Hepatocyte (in vitro differentiated cells): ENCODE measurements at regions not wholly inside any gene's neighbourhood (a gene's known extent, or its start where the extent isn't known, plus 50 kb on each side); places are given as distances from the start of the nearest gene placed in this dataset.
A peak's percentile ranks its signal among the peaks of the same experiment; 100 is the strongest.
"Not testable (repeated sequence)": the region's sequence is repeated elsewhere in the genome, so short reads cannot be mapped to it uniquely, and the experiment has no call there.

Source experiments
- DNase-seq: peaks from one replicate; pipeline ENCODE4 v3.0.0-alpha.2; 2016; ENCODE audit warnings: low spot score
- H2AFZ ChIP-seq: fragments of 200-600 bp; sonication (generic); 2 replicates; pipeline ENCODE4 v1.6.0; 2016; ENCODE audit warnings: antibody characterized with exemption, mild to moderate bottlenecking
- H3K27ac ChIP-seq: fragments of 200-600 bp; sonication (generic); 2 replicates; pipeline ENCODE4 v1.5.1; 2016; ENCODE audit warnings: mild to moderate bottlenecking
- H3K27me3 ChIP-seq: fragments of 200-600 bp; sonication (generic); 2 replicates; pipeline ENCODE4 v1.6.1; 2016
- H3K36me3 ChIP-seq: fragments of 200-600 bp; sonication (generic); replicated peaks from 2 replicates; pipeline ENCODE4 v1.5.1; 2016; ENCODE audit warnings: low read depth; ENCODE audit not compliant: insufficient read depth
- H3K4me1 ChIP-seq: fragments of 200-600 bp; sonication (generic); 2 replicates; pipeline ENCODE4 v1.5.1; 2016; ENCODE audit warnings: mild to moderate bottlenecking, moderate library complexity; ENCODE audit not compliant: insufficient read depth
- H3K4me2 ChIP-seq: fragments of 200-600 bp; sonication (generic); 2 replicates; pipeline ENCODE4 v1.6.0; 2016
- H3K4me3 ChIP-seq: fragments of 200-600 bp; sonication (generic); 2 replicates; pipeline ENCODE4 v1.5.1; 2016; ENCODE audit warnings: mild to moderate bottlenecking
- H3K79me2 ChIP-seq: fragments of 200-600 bp; sonication (generic); 2 replicates; pipeline ENCODE4 v1.6.0; 2017; ENCODE audit warnings: mild to moderate bottlenecking
- H3K9me2 ChIP-seq: fragments of 200-600 bp; sonication (generic); replicated peaks from 2 replicates; pipeline ENCODE4 v1.6.0; 2017; ENCODE audit warnings: mild to moderate bottlenecking; ENCODE audit not compliant: insufficient read depth
- H3K9me3 ChIP-seq: fragments of 200-600 bp; sonication (generic); 2 replicates; pipeline ENCODE4 v1.5.1; 2016; ENCODE audit warnings: low read depth, mild to moderate bottlenecking
- H4K20me1 ChIP-seq: fragments of 200-600 bp; sonication (generic); 2 replicates; pipeline ENCODE4 v1.6.0; 2016; ENCODE audit warnings: mild to moderate bottlenecking; ENCODE audit not compliant: insufficient read depth, poor library complexity, severe bottlenecking
- EZH2 ChIP-seq: fragments of 200-600 bp; sonication (generic); IDR thresholded peaks from 2 replicates; pipeline ENCODE4 v1.6.1; 2016; ENCODE audit warnings: antibody characterized with exemption, mild to moderate bottlenecking, borderline replicate concordance
- EZH2phosphoT487 ChIP-seq: fragments of 200-600 bp; sonication (generic); IDR thresholded peaks from one replicate; pipeline ENCODE4 v1.6.1; 2018; ENCODE audit warnings: antibody characterized with exemption, mild to moderate bottlenecking, low read depth, moderate library complexity; ENCODE audit not compliant: unreplicated experiment, severe bottlenecking
- WGBS: methylation state at CpG from one replicate; pipeline ENCODE4 v1.1.6; 2016; ENCODE audit warnings: low lambda C conversion rate; ENCODE audit errors: missing lambda C conversion rate; 5-methylcytosine and 5-hydroxymethylcytosine counted together
- TF ChIP-seq, protein P1 (sequence below): fragments of 200-600 bp; sonication (generic); IDR thresholded peaks from 2 replicates; pipeline ENCODE4 v1.5.1; 2016; ENCODE audit warnings: antibody characterized with exemption, mild to moderate bottlenecking; ENCODE audit not compliant: poor library complexity

DNA sequence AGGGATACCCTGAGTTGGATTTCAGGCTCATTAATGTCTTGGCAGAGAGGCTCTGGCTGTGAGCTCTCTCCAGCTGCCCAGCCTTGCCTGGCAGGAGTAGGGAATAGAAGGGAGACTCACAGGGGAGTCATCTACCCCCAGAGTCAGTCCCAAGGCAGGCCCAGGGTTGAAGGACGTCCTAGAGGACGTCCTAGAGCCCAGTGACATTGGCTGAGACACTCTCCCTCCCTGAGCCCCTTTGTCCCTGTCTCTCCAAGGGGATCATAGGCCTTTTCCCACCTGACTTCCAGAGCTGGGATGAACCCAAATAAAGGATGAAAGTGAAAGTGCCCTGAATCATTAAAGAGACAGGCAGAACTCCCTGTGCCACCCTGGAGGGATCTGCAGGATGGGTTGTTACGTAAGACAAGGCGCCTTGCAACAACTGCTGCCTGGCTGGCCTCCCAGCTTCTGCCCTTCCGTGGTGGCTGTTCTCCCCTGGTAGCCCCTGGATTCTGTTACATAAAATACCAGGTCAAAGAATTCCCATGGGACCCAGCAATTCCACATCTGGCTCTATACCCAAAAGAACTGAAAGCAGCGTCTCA, 53.6 kb upstream of the SIRPA start:
- H3K9me2 ChIP-seq, result no peaks in the 10 kb centered on the region
- H3K4me2 ChIP-seq, result no peak overlapping the region
- no peaks in the 10 kb centered on the region for H3K27me3 ChIP-seq
- H3K27ac ChIP-seq, result peak overlapping the region; percentile 7
- peaks cover 26% of the 10 kb centered on the region for H3K4me1 ChIP-seq
- TF ChIP-seq EZH2, result no peak
- TF ChIP-seq, protein P1, sequence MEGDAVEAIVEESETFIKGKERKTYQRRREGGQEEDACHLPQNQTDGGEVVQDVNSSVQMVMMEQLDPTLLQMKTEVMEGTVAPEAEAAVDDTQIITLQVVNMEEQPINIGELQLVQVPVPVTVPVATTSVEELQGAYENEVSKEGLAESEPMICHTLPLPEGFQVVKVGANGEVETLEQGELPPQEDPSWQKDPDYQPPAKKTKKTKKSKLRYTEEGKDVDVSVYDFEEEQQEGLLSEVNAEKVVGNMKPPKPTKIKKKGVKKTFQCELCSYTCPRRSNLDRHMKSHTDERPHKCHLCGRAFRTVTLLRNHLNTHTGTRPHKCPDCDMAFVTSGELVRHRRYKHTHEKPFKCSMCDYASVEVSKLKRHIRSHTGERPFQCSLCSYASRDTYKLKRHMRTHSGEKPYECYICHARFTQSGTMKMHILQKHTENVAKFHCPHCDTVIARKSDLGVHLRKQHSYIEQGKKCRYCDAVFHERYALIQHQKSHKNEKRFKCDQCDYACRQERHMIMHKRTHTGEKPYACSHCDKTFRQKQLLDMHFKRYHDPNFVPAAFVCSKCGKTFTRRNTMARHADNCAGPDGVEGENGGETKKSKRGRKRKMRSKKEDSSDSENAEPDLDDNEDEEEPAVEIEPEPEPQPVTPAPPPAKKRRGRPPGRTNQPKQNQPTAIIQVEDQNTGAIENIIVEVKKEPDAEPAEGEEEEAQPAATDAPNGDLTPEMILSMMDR, result no peak
- no peak for TF ChIP-seq EZH2phosphoT487
- no peaks in the 10 kb centered on the region for H4K20me1 ChIP-seq
- no peaks in the 10 kb centered on the region for H3K79me2 ChIP-seq
- H3K36me3 ChIP-seq, result no peaks in the 10 kb centered on the region
- no peaks in the 10 kb centered on the region for H3K9me3 ChIP-seq
- no peak overlapping the region for H2AFZ ChIP-seq
- no peak for DNase-seq
- 86% methylated on average over 6 of the region's 6 CpGs for WGBS
- H3K4me3 ChIP-seq, result no peak overlapping the region

DNA sequence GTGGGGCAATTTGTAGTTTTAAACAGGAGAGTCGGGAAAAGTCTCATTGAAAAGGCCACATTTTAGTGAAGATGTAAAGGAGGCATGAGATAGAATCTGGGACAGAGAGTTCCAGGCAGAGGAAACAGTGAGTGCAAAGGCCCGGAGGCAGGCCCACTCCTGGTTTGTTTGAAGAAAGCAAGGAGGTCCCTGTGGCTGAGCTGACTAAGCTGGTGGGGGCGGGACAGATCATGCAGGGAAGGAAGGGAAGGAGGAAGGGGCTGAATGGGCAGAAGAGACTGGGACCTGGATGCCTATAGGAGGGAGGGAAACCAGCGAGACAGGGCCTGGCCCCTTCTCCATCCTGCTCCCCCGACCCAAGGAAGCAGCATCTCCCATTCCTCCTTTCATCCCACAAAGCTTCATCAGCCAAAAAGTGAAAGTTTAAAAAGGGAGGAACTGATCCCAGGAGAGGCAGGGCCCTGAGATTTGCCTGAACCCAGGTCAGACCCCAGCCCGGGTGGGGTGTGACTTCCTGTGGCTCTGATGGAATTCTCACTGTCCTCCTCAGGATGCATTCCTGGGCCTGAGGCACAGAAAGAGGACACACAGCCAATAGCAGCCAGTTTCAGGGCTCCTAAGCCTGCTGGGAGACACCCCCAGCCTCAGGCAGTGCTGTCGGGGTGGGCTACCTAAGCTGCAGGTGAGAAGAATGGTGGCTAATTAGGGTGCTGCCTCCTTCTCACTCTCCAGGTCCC, 54.2 kb upstream of the SIRPA start:
- TF ChIP-seq EZH2 (no peak), EZH2phosphoT487 (no peak)
- TF ChIP-seq, protein P1, result no peak
- Histone ChIP-seq H4K20me1 (no peaks in the 10 kb centered on the region), H3K9me3 (no peaks in the 10 kb centered on the region), H3K4me3 (no peak overlapping the region), H3K79me2 (no peaks in the 10 kb centered on the region), H3K4me2 (no peak overlapping the region), H3K36me3 (no peaks in the 10 kb centered on the region), H3K27ac (peak overlapping the region; percentile 7), H3K27me3 (no peaks in the 10 kb centered on the region), H3K9me2 (no peaks in the 10 kb centered on the region), H2AFZ (no peak overlapping the region), H3K4me1 (peaks cover 26% of the 10 kb centered on the region)
- DNase-seq, result no peak
- WGBS, result 81% methylated on average over 7 of the region's 7 CpGs

DNA sequence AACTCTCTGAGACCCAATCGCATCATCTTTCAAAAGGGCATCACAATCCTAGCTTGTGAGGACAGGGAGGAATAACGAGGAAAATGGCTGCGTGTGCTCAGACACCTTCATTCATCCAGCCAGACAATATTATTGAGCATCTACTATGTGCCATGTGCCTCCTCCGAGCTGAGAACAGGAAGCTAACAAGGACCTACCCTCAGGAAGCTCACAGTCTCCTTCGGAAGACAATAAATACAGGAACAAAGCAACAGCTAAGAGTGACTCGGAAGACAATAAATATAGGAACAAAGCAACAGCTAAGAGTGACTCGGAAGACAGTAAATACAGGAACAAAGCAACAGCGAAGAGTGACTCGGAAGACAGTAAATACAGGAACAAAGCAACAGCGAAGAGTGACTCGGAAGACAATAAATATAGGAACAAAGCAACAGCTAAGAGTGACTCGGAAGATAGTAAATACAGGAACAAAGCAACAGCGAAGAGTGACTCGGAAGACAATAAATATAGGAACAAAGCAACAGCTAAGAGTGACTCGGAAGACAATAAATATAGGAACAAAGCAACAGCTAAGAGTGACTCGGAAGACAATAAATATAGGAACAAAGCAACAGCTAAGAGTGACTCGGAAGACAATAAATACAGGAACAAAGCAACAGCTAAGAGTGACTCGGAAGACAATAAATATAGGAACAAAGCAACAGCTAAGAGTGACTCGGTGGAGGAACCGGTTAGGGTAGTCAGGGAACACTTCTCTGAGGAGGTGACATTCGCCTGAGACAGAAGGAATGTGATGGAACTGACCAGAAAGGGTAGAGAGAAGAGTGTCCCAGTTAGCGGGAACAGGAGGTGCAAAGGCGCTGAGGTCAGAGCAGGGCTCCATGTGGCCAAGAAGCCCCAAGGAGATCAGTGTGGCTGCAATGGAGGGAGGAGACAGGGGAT, 55.6 kb upstream of the SIRPA start:
- not testable (repeated sequence) for DNase-seq, H3K79me2 ChIP-seq, H3K36me3 ChIP-seq, H2AFZ ChIP-seq, H4K20me1 ChIP-seq, H3K9me3 ChIP-seq, H3K4me3 ChIP-seq, H3K27me3 ChIP-seq, H3K9me2 ChIP-seq
- 80% methylated on average over 23 of the region's 23 CpGs for WGBS
- Histone ChIP-seq H3K27ac (peak overlapping the region; percentile 60), H3K4me2 (peak overlapping the region; percentile 47), H3K4me1 (peaks cover 37% of the 10 kb centered on the region)
